OCI-LY7 (cell line): ENCODE measurements at regions not wholly inside any gene's neighbourhood (a gene's known extent, or its start where the extent isn't known, plus 50 kb on each side); places are given as distances from the start of the nearest gene placed in this dataset.

Experiments
- EZH2phosphoT487 ChIP-seq: fragments of 200-600 bp; sonication (generic); IDR thresholded peaks from 2 replicates; pipeline ENCODE4 v1.6.1; 2018; ENCODE audit warnings: low read depth, borderline replicate concordance, mild to moderate bottlenecking, mixed run types, antibody characterized with exemption, low read length, moderate library complexity, mixed read lengths
- TF ChIP-seq, protein P1 (sequence below): fragments of 200-600 bp; sonication (generic); conservative IDR thresholded peaks from 2 replicates; pipeline ENCODE4 v1.5.1; 2014; ENCODE audit warnings: mild to moderate bottlenecking, antibody characterized with exemption, low read length, moderate library complexity, mixed read lengths

DNA sequence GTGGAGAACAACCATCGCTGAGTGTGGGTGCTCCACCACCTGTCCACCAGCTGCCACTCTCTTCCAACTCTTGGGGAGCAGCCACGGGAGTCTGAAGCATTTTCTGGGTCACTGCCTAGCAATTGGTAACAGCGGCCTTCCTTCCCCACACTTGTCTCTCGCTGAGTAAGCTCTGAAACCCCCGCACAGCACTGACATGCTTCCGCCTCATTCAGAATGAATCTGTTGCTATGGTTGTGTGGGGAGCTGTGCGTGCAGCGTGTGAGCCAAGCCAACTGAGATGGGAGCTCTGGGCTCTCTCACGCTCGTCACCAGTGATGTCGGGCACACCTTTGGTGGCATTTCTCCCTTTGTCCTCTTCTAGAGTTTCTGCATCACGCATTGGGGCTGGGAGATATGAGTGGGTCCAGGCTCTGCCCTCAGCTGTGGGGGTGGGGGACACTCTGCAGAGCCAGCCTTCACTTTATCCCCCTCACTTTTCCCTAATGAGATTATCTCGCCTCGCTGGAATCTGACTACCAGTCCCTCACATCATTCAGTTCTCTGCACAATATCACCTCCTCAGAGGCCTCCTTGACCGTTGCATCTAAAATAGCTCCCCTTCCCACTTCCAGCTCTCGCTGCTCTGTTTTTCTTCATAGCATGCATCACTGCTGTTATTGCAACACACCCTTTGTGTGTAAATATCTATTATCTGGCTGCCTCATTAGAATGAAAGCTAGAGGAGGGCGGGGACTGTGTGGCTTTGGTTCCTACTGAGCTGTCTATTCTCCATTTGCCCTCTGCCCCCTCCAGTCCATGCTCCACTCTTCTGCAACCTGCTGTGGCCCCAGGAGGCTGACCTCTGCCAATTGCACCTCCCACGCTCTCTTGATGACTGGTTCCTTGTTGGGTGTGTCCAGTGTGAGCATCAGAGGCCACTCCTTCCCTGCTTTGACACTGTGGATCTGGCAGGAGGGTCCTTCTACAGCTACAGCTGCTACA, 569.9 kb upstream of the CADM1 start:
- TF ChIP-seq, protein P1, sequence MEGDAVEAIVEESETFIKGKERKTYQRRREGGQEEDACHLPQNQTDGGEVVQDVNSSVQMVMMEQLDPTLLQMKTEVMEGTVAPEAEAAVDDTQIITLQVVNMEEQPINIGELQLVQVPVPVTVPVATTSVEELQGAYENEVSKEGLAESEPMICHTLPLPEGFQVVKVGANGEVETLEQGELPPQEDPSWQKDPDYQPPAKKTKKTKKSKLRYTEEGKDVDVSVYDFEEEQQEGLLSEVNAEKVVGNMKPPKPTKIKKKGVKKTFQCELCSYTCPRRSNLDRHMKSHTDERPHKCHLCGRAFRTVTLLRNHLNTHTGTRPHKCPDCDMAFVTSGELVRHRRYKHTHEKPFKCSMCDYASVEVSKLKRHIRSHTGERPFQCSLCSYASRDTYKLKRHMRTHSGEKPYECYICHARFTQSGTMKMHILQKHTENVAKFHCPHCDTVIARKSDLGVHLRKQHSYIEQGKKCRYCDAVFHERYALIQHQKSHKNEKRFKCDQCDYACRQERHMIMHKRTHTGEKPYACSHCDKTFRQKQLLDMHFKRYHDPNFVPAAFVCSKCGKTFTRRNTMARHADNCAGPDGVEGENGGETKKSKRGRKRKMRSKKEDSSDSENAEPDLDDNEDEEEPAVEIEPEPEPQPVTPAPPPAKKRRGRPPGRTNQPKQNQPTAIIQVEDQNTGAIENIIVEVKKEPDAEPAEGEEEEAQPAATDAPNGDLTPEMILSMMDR, result no peak
- TF ChIP-seq EZH2phosphoT487, result no peak
